ENCODE measurements at regions not wholly inside any gene's neighbourhood (a gene's known extent, or its start where the extent isn't known, plus 50 kb on each side); places are given as distances from the start of the nearest gene placed in this dataset.

- TF ChIP-seq POLR2AphosphoS5 (IDR thresholded peaks at IDR 0.05; ENCODE audit: low read depth, low read length), result no peak
- no peak for TF ChIP-seq CTCF (IDR thresholded peaks at IDR 0.05)
- no peak for TF ChIP-seq REST (IDR thresholded peaks at IDR 0.05; ENCODE audit: insufficient read depth in 1 of 2, low read depth in 2 of 2, low read length in 1 of 2)
- no peak for TF ChIP-seq TCF7L2 (IDR thresholded peaks at IDR 0.05; ENCODE audit: low read depth, low read length)
Measured at GRCh38 chr3:34225821-34226366, 427.5 kb downstream of the PDCD6IP start.
